ENCODE measurements at regions not wholly inside any gene's neighbourhood (a gene's known extent, or its start where the extent isn't known, plus 50 kb on each side); places are given as distances from the start of the nearest gene placed in this dataset.
"Not testable (repeated sequence)": the region's sequence is repeated elsewhere in the genome, so short reads cannot be mapped to it uniquely, and the experiment has no call there.

GRCh38 chr11:91097083-91097482, 874.2 kb upstream of the CHORDC1 start:
- DNase-seq = no peak

- no peak for DNase-seq
These were observed 870.3 kb upstream of the CHORDC1 start for GRCh38 chr11:91093141-91093540.

GRCh38 chr11:91091563-91091962, 868.7 kb upstream of the CHORDC1 start:
- no peak for DNase-seq

GRCh38 chr11:91086028-91086427, 863.2 kb upstream of the CHORDC1 start:
- DNase-seq = no peak

- DNase-seq = no peak
These were observed 859.4 kb upstream of the CHORDC1 start for GRCh38 chr11:91082255-91082654.

- DNase-seq = peak; percentile 34
These were observed 858.7 kb upstream of the CHORDC1 start for GRCh38 chr11:91081440-91082043.

GRCh38 chr11:91078221-91078620, 855.4 kb upstream of the CHORDC1 start:
- DNase-seq = no peak

- DNase-seq = no peak
These were observed 852.3 kb upstream of the CHORDC1 start for GRCh38 chr11:91075032-91075695.

- no peak for DNase-seq
These were observed 844.8 kb upstream of the CHORDC1 start for GRCh38 chr11:91067666-91068065.

- no peak for DNase-seq
These were observed 843.7 kb upstream of the CHORDC1 start for GRCh38 chr11:91066456-91067047.

- not testable (repeated sequence) for DNase-seq
These were observed 840.5 kb upstream of the CHORDC1 start for GRCh38 chr11:91063399-91063798.

GRCh38 chr11:91047882-91048281, 825.0 kb upstream of the CHORDC1 start:
- no peak for DNase-seq

- no peak for DNase-seq
These were observed 823.4 kb upstream of the CHORDC1 start for GRCh38 chr11:91046261-91046660.

GRCh38 chr11:91041626-91042025, 818.8 kb upstream of the CHORDC1 start:
- DNase-seq = peak; percentile 26

GRCh38 chr11:91023731-91024130, 800.9 kb upstream of the CHORDC1 start:
- DNase-seq = no peak

GRCh38 chr11:91011503-91011902, 788.7 kb upstream of the CHORDC1 start:
- no peak for DNase-seq

- no peak for DNase-seq
These were observed 782.6 kb upstream of the CHORDC1 start for GRCh38 chr11:91005458-91005857.

- no peak for DNase-seq
These were observed 774.4 kb upstream of the CHORDC1 start for GRCh38 chr11:90997241-90997640.

GRCh38 chr11:90972159-90972558, 749.3 kb upstream of the CHORDC1 start:
- peak; percentile 65 for DNase-seq

GRCh38 chr11:90947930-90948329, 725.1 kb upstream of the CHORDC1 start:
- DNase-seq = peak; percentile 25

- no peak for DNase-seq
These were observed 707.4 kb upstream of the CHORDC1 start for GRCh38 chr11:90930252-90930651.

- no peak for DNase-seq
These were observed 696.5 kb upstream of the CHORDC1 start for GRCh38 chr11:90919332-90919731.

- DNase-seq = no peak
These were observed 693.9 kb upstream of the CHORDC1 start for GRCh38 chr11:90916706-90917105.

GRCh38 chr11:90913131-90913668, 690.4 kb upstream of the CHORDC1 start:
- no peak for DNase-seq
